Tibial nerve (tissue), 4 donors: ENCODE measurements at regions not wholly inside any gene's neighbourhood (a gene's known extent, or its start where the extent isn't known, plus 50 kb on each side); places are given as distances from the start of the nearest gene placed in this dataset.

Experiments used
- DNase-seq, 2 donors: peaks; one replicate each; pipeline ENCODE4 v3.0.0-alpha.2; 2019; ENCODE audit warnings: low spot score in 2 of 2
- H3K27ac ChIP-seq, 4 donors: fragments of 200-600 bp; sonication (generic) in 3 of 4; one replicate each; pipeline ENCODE4 v1.5.1; 2017 to 2019; ENCODE audit warnings: mild to moderate bottlenecking in 1 of 4
- H3K27me3 ChIP-seq, 2 donors: fragments of 200-600 bp; sonication (generic) in 1 of 2; one replicate each; pipeline versions ENCODE4 v1.5.1 to v1.6.0; 2017 to 2019
- H3K36me3 ChIP-seq, 3 donors: fragments of 200-600 bp; sonication (generic); one replicate each; pipeline ENCODE4 v1.5.1; 2018 to 2019
- H3K4me1 ChIP-seq, 4 donors: fragments of 200-600 bp; sonication (generic) in 3 of 4; one replicate each; pipeline ENCODE4 v1.5.1; 2017 to 2019
- H3K4me3 ChIP-seq, 4 donors: fragments of 200-600 bp; sonication (generic) in 3 of 4; one replicate each; pipeline ENCODE4 v1.5.1; 2017 to 2019; ENCODE audit warnings: mild to moderate bottlenecking in 1 of 4, moderate library complexity in 1 of 4
- H3K9me3 ChIP-seq, 4 donors: fragments of 200-600 bp; sonication (generic) in 3 of 4; one replicate each; pipeline ENCODE4 v1.5.1; 2017 to 2019
- EP300 ChIP-seq, 2 donors: sonication (generic); formaldehyde crosslinking; IDR thresholded peaks; one replicate each; pipeline ENCODE4 v1.6.1; 2017; ENCODE audit warnings: antibody characterized with exemption in 2 of 2, mild to moderate bottlenecking in 1 of 2
- POLR2A ChIP-seq, 2 donors: fragments of 450-650 bp; IDR thresholded peaks; one replicate each; pipeline ENCODE4 v1.6.1; 2017; ENCODE audit warnings: antibody characterized with exemption in 2 of 2, mild to moderate bottlenecking in 2 of 2, moderate library complexity in 2 of 2
- WGBS, 2 donors: methylation state at CpG; one replicate each; pipeline ENCODE4 v1.1.5; 2018; 5-methylcytosine and 5-hydroxymethylcytosine counted together
- TF ChIP-seq, protein P1 (sequence below), 5 experiments: fragments of 200-600 bp in 3 of 5; fragments of 450-650 bp in 2 of 5; sonication (generic) in 3 of 5; IDR thresholded peaks; one replicate each; pipeline ENCODE4 v1.5.1; 2016 to 2019; ENCODE audit warnings: antibody characterized with exemption in 5 of 5, mild to moderate bottlenecking in 3 of 5, moderate library complexity in 2 of 5

DNA sequence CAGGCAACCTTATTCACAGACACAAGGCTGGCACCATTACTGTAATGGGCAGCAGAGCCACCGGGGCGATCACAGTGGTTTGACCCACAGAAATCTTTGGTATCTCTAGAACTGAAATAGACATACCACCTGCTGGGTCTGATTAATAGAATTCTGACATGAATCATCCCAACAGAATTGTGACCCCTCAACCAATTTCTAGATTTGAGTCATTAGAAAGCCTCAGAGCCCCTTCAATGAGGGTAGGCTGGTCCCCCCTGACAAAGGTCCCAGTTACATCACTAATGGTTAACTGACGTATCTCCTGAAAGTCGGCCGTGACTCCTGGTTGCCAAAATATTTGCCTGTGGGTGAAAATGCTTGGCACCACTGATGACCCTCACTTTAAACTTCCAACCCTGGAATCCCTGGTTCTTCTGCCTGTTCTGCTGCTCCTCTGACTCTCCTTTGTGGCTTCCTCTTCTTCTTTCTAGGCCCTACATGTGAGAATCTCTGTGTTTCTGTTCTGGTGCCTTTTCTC lies 124.9 kb upstream of the ARID1B start:
- H3K36me3 ChIP-seq: no peaks in the 10 kb centered on the region
- no peak for DNase-seq
- H3K9me3 ChIP-seq: peaks cover 0 to 14% (median 0%) of the 10 kb centered on the region in 4 donors
- no peak overlapping the region for H3K27ac ChIP-seq
- TF ChIP-seq EP300 (IDR thresholded peaks at IDR 0.05) (no peak), POLR2A (IDR thresholded peaks at IDR 0.05) (no peak)
- TF ChIP-seq, protein P1, sequence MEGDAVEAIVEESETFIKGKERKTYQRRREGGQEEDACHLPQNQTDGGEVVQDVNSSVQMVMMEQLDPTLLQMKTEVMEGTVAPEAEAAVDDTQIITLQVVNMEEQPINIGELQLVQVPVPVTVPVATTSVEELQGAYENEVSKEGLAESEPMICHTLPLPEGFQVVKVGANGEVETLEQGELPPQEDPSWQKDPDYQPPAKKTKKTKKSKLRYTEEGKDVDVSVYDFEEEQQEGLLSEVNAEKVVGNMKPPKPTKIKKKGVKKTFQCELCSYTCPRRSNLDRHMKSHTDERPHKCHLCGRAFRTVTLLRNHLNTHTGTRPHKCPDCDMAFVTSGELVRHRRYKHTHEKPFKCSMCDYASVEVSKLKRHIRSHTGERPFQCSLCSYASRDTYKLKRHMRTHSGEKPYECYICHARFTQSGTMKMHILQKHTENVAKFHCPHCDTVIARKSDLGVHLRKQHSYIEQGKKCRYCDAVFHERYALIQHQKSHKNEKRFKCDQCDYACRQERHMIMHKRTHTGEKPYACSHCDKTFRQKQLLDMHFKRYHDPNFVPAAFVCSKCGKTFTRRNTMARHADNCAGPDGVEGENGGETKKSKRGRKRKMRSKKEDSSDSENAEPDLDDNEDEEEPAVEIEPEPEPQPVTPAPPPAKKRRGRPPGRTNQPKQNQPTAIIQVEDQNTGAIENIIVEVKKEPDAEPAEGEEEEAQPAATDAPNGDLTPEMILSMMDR (IDR thresholded peaks at IDR 0.05): no peak
- H3K27me3 ChIP-seq: no peaks in the 10 kb centered on the region
- H3K4me3 ChIP-seq: no peak overlapping the region
- H3K4me1 ChIP-seq: peaks cover 0 to 15% (median 0%) of the 10 kb centered on the region in 4 donors
- WGBS, 2 donors: 90 to 94% methylated on average over 5 of the region's 5 CpGs

- no peak for DNase-seq
- Histone ChIP-seq H3K27ac (no peak overlapping the region), H3K36me3 (no peaks in the 10 kb centered on the region), H3K4me1 (peaks cover 0 to 16% (median 0%) of the 10 kb centered on the region in 4 donors), H3K27me3 (no peaks in the 10 kb centered on the region), H3K9me3 (peaks cover 0 to 14% (median 0%) of the 10 kb centered on the region in 4 donors), H3K4me3 (no peak overlapping the region)
- TF ChIP-seq, protein P1 (IDR thresholded peaks at IDR 0.05): no peak
- TF ChIP-seq EP300 (IDR thresholded peaks at IDR 0.05) (no peak), POLR2A (IDR thresholded peaks at IDR 0.05) (no peak)
- whole genome bisulfite sequencing, 2 donors: 68 to 78% methylated on average over 8 of the region's 8 CpGs
These were observed 125.7 kb upstream of the ARID1B start for GRCh38 chr6:156651486-156651885.

DNA sequence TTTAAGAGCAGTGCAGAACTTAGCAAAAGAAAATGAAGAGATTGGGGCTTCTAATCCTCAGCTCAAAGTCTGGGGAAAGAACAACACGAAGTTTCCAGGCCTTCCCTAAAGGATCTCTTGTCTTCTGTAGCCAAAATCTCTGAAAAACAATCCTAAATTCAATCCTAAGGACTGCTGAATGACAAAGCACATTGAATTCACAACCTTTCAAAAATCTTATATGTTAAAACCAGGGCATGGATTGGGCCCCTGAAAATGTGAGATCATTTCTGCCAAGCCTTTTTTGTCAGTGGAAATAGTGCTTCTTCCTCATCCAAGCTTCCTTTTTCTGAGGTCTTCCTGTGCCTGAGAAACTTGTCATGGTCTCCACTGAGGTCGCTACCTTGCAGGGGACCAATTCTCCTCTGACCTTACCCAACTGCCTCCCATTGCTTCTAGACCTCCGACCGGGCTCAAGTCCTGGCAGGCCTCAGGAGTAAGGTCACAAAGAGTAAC lies 126.2 kb upstream of the ARID1B start:
- Histone ChIP-seq H3K27me3 (no peaks in the 10 kb centered on the region), H3K9me3 (peaks cover 0 to 14% (median 0%) of the 10 kb centered on the region in 4 donors)
- DNase-seq: no peak

GRCh38 chr6:156648616-156649015 lies 128.6 kb upstream of the ARID1B start:
- Histone ChIP-seq H3K4me3 (no peak overlapping the region), H3K36me3 (no peaks in the 10 kb centered on the region), H3K27ac (no peak overlapping the region), H3K27me3 (no peaks in the 10 kb centered on the region), H3K9me3 (peaks cover 0 to 14% (median 0%) of the 10 kb centered on the region in 4 donors), H3K4me1 (peaks cover 0 to 16% (median 0%) of the 10 kb centered on the region in 4 donors)
- no peak for DNase-seq
- TF ChIP-seq, protein P1 (IDR thresholded peaks at IDR 0.05): no peak
- no peak for TF ChIP-seq POLR2A (IDR thresholded peaks at IDR 0.05)
- no peak for TF ChIP-seq EP300 (IDR thresholded peaks at IDR 0.05)
- WGBS, 2 donors: 78 to 88% methylated on average over 6 of the region's 6 CpGs

More for the DNA sequence above, 126.2 kb upstream of the ARID1B start:
- Histone ChIP-seq H3K4me3 (no peak overlapping the region), H3K27ac (no peak overlapping the region), H3K4me1 (peaks cover 0 to 16% (median 0%) of the 10 kb centered on the region in 4 donors), H3K36me3 (no peaks in the 10 kb centered on the region)
- 87% methylated on average over 4 of the region's 4 CpGs for WGBS, 2 donors
- TF ChIP-seq POLR2A (IDR thresholded peaks at IDR 0.05): no peak
- TF ChIP-seq, protein P1 (IDR thresholded peaks at IDR 0.05): no peak
- TF ChIP-seq EP300 (IDR thresholded peaks at IDR 0.05): no peak

DNA sequence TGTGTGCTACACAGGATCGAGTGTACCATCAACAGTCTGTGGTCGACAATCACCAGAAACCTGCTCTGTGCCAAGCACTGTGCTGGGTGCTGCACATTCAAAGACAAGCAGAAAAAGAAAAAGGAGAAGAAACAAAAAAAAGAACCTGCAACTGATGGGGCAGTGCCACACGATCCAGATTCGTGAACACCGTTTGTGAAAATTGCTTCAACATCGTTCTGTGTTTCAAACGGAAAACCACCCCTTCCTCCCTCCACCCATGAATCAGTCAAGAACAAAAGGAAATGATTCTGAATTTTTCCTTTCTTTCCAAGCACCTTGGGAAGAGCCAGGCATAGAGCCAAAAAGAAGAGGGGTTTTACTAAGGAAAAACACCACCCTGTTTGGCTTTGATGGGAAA lies 129.2 kb upstream of the ARID1B start:
- no peak overlapping the region for H3K4me3 ChIP-seq
- H3K9me3 ChIP-seq: peaks cover 0 to 14% (median 0%) of the 10 kb centered on the region in 4 donors
- TF ChIP-seq POLR2A (IDR thresholded peaks at IDR 0.05): no peak
- TF ChIP-seq, protein P1 (IDR thresholded peaks at IDR 0.05): no peak
- TF ChIP-seq EP300 (IDR thresholded peaks at IDR 0.05): no peak
- no peak for DNase-seq
- H3K36me3 ChIP-seq: no peaks in the 10 kb centered on the region
- H3K27ac ChIP-seq: no peak overlapping the region
- peaks cover 0 to 16% (median 0%) of the 10 kb centered on the region in 4 donors for H3K4me1 ChIP-seq
- H3K27me3 ChIP-seq: no peaks in the 10 kb centered on the region
- WGBS, 2 donors: 28 to 47% methylated on average over 7 of the region's 7 CpGs
